Panc1 (cell line): ENCODE measurements at regions not wholly inside any gene's neighbourhood (a gene's known extent, or its start where the extent isn't known, plus 50 kb on each side); places are given as distances from the start of the nearest gene placed in this dataset.

Experiments
- ATAC-seq: fragments of 200-7000 bp; cut with Tn5 transposase; 2 replicates; pipeline ENCODE4 v1.9.1; 2020; ENCODE audit warnings: mild to moderate bottlenecking, moderate library complexity
- BruUV-seq: library from RNA; stranded (reverse); fragments of 400-500 nt; replicated peaks from 2 replicates; lab custom pipeline; 2021; lab: Mats Ljungman, UMichigan
- CTCF ChIA-PET: fragments of 300-600 bp; sonication (Branson Sonifier 250); formaldehyde crosslinking; loops from one replicate; lab custom pipeline; 2022; ENCODE audit warnings: antibody characterized with exemption; lab: Charles Lee
- POLR2A ChIA-PET: fragments of 300-600 bp; sonication (Branson Sonifier 250); formaldehyde crosslinking; loops from one replicate; lab custom pipeline; 2022; ENCODE audit warnings: antibody characterized with exemption; lab: Charles Lee
- DNase-seq: peaks from one replicate; pipeline ENCODE4 v3.0.0-alpha.2; 2010; ENCODE audit warnings: low read depth, low spot score
- H3K27ac ChIP-seq: 2 replicates; pipeline ENCODE4 v1.5.1; 2011; ENCODE audit warnings: mild to moderate bottlenecking, low read length, inconsistent platforms
- H3K27me3 ChIP-seq: fragments of 200-500 bp; sonication (Bioruptor generic); 2 replicates; pipeline ENCODE4 v1.6.0; 2014; ENCODE audit warnings: low read length, inconsistent platforms; ENCODE audit not compliant: control insufficient read depth, insufficient read depth
- H3K36me3 ChIP-seq: fragments of 200-500 bp; sonication (Bioruptor generic); 2 replicates; pipeline ENCODE4 v1.5.1; 2014; ENCODE audit warnings: inconsistent platforms, mild to moderate bottlenecking, low read length, moderate library complexity; ENCODE audit not compliant: control insufficient read depth, insufficient read depth
- H3K4me1 ChIP-seq: 2 replicates; pipeline ENCODE4 v1.5.1; 2011; ENCODE audit warnings: inconsistent platforms, mild to moderate bottlenecking, low read length, moderate library complexity; ENCODE audit not compliant: control insufficient read depth, insufficient read depth
- H3K4me3 ChIP-seq, 2 experiments: 2 replicates each; pipeline ENCODE4 v1.5.1; 2011 to 2012; ENCODE audit warnings: low read depth in 2 of 2, low read length in 2 of 2, mild to moderate bottlenecking in 2 of 2, inconsistent platforms in 1 of 2, moderate library complexity in 1 of 2
- H3K9me3 ChIP-seq: fragments of 200-500 bp; sonication (Bioruptor generic); 2 replicates; pipeline ENCODE4 v1.5.1; 2014; ENCODE audit warnings: low read depth, mild to moderate bottlenecking, inconsistent platforms, low read length, moderate library complexity; ENCODE audit not compliant: control insufficient read depth, insufficient read depth
- POLR2AphosphoS5 ChIP-seq: IDR thresholded peaks from 2 replicates; pipeline ENCODE4 v1.6.1; 2012; ENCODE audit warnings: mild to moderate bottlenecking, low read depth, low read length, moderate library complexity
- SIN3A ChIP-seq: IDR thresholded peaks from 2 replicates; pipeline ENCODE4 v1.6.1; 2012; ENCODE audit warnings: low read depth, mild to moderate bottlenecking, low read length, moderate library complexity, borderline replicate concordance; ENCODE audit not compliant: insufficient read depth
- TCF7L2 ChIP-seq: IDR thresholded peaks from 2 replicates; pipeline ENCODE4 v1.6.1; 2011; ENCODE audit warnings: mild to moderate bottlenecking, low read depth, low read length, inconsistent platforms
- in situ Hi-C: cut with HindIII; loops from 2 replicates; pipeline ENCODE4 v1.10.0; 2016; ENCODE audit warnings: low sequenced_read_pairs, low pct_unique_long_range_greater_than_20kb
- intact Hi-C: fragments of 100-400 bp; cut with micrococcal nuclease; formaldehyde crosslinking; loops from one replicate; pipeline ENCODE4 v1.10.0; 2022; ENCODE audit not compliant: unreplicated experiment
- TF ChIP-seq, protein P1 (sequence below): fragments of 450-650 bp; IDR thresholded peaks from 2 replicates; pipeline ENCODE4 v1.5.1; 2017; ENCODE audit warnings: mild to moderate bottlenecking
- TF ChIP-seq, protein P2 (sequence below), 2 experiments: IDR thresholded peaks; 2 replicates each; pipeline ENCODE4 v1.6.1; 2011 to 2012; ENCODE audit warnings: low read depth in 2 of 2, control low read depth in 1 of 2, low read length in 1 of 2, mild to moderate bottlenecking in 1 of 2, moderate library complexity in 1 of 2; ENCODE audit not compliant: insufficient read depth in 1 of 2

DNA sequence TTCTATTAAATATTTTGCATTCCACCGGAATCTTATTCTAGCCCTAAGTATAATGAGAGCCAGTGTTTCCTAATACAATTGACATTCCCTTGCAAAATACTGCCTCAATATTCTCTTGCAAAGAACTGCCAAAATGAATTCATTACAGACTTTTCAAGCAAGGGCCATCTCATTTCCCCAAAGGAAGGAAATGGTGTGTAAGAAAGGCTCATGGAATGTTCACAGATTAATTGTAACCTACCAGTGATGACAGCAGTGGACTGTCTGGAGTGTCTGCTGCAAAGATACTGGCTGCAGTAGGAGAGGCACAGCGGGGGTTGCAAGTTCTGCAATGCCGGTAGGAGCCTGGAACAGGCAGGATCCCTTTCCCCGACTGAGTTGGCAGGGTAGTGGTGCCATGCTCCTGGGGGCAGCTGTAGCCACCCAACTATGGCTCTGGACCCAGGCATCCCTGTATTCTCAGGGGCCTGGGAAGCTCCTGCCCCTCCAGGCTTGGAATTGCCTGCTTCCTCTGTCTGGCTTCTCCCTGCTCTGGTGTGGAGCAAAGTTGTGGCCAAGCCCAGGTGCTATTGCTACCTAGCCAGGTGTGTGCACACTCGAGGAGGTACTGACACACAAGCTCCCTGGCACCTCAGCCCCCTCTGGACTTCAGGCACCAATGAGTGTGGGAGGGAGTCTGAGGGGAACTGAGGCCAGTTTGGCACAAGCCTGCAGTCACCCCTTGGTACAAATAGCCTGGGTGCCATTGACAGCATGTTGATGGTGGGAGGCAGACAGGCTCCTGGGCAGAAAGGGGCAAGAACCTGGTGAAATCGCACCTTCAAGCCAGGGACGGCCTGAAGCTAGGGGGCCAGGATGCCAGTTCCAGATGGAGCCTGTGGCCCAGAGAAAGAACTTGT, 1371.0 kb downstream of the KCNT2 start:
- Histone ChIP-seq H3K4me3 (no peak overlapping the region), H3K36me3 (no peaks in the 10 kb centered on the region), H3K4me1 (no peaks in the 10 kb centered on the region), H3K27ac (no peak overlapping the region), H3K27me3 (no peaks in the 10 kb centered on the region), H3K9me3 (no peaks in the 10 kb centered on the region)
- intact Hi-C loops = no loop called here
- BruUV-seq = no TSS peak
- no peak for TF ChIP-seq TCF7L2
- TF ChIP-seq SIN3A = no peak
- TF ChIP-seq, protein P1, sequence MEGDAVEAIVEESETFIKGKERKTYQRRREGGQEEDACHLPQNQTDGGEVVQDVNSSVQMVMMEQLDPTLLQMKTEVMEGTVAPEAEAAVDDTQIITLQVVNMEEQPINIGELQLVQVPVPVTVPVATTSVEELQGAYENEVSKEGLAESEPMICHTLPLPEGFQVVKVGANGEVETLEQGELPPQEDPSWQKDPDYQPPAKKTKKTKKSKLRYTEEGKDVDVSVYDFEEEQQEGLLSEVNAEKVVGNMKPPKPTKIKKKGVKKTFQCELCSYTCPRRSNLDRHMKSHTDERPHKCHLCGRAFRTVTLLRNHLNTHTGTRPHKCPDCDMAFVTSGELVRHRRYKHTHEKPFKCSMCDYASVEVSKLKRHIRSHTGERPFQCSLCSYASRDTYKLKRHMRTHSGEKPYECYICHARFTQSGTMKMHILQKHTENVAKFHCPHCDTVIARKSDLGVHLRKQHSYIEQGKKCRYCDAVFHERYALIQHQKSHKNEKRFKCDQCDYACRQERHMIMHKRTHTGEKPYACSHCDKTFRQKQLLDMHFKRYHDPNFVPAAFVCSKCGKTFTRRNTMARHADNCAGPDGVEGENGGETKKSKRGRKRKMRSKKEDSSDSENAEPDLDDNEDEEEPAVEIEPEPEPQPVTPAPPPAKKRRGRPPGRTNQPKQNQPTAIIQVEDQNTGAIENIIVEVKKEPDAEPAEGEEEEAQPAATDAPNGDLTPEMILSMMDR = no peak
- TF ChIP-seq POLR2AphosphoS5 = no peak
- TF ChIP-seq, protein P2, sequence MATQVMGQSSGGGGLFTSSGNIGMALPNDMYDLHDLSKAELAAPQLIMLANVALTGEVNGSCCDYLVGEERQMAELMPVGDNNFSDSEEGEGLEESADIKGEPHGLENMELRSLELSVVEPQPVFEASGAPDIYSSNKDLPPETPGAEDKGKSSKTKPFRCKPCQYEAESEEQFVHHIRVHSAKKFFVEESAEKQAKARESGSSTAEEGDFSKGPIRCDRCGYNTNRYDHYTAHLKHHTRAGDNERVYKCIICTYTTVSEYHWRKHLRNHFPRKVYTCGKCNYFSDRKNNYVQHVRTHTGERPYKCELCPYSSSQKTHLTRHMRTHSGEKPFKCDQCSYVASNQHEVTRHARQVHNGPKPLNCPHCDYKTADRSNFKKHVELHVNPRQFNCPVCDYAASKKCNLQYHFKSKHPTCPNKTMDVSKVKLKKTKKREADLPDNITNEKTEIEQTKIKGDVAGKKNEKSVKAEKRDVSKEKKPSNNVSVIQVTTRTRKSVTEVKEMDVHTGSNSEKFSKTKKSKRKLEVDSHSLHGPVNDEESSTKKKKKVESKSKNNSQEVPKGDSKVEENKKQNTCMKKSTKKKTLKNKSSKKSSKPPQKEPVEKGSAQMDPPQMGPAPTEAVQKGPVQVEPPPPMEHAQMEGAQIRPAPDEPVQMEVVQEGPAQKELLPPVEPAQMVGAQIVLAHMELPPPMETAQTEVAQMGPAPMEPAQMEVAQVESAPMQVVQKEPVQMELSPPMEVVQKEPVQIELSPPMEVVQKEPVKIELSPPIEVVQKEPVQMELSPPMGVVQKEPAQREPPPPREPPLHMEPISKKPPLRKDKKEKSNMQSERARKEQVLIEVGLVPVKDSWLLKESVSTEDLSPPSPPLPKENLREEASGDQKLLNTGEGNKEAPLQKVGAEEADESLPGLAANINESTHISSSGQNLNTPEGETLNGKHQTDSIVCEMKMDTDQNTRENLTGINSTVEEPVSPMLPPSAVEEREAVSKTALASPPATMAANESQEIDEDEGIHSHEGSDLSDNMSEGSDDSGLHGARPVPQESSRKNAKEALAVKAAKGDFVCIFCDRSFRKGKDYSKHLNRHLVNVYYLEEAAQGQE (IDR thresholded peaks at IDR 0.05; ENCODE audit: insufficient read depth in 1 of 2, low read depth in 2 of 2, low read length in 1 of 2) = no peak
- ChIA-PET POLR2A (no interaction called here), CTCF (no interaction called here)
- ATAC-seq (no peak), DNase-seq (no peak)
- in situ Hi-C loops = no loop called here

DNA sequence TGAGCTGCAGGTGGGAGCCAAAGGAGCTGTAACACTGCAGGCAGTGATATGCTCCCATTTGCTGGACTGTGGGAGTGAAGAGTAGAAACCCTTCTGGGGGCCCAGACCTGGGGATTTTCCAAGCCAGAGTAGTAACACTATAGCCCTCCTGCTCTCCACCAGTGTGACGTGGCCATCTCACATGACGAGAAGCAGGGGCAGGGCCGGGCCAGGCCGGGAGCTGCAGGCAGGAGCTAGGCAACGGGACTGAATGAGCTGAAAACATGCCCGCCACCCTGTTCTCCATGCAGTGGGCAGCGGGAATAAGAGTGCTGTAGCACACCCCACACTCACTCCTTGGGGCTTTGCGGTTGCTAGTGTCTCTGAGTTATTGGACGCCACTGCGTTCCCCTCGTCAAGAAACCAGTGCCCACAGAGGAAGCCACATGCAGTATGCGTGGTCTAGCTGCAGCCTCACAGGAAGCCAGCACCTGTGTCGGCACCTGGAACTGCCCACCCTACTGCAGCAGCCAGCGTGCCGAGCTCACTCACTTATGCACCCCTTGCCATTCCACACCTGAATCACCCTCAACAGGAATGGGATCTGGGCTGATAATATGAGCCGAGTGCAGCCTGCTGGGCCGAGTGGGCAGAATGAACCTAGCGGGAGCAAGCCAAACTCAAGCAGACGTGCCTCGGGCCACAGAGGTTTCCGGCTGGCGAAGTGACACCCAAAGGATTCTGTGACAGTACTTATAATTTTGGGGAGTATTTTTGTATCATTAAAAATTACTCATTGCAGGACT, 1389.6 kb downstream of the KCNT2 start:
- Histone ChIP-seq H3K27ac (no peak overlapping the region), H3K4me1 (no peaks in the 10 kb centered on the region), H3K4me3 (no peak overlapping the region), H3K9me3 (no peaks in the 10 kb centered on the region; the same call in 1 of the 2 replicates), H3K27me3 (no peaks in the 10 kb centered on the region), H3K36me3 (no peaks in the 10 kb centered on the region)
- POLR2A ChIA-PET = no interaction called here
- BruUV-seq = no TSS peak
- CTCF ChIA-PET = no interaction called here
- DNase-seq (no peak), ATAC-seq (no peak)
- TF ChIP-seq, protein P1 = no peak
- TF ChIP-seq TCF7L2 (no peak), SIN3A (no peak), POLR2AphosphoS5 (no peak)
- TF ChIP-seq, protein P2 (IDR thresholded peaks at IDR 0.05; ENCODE audit: insufficient read depth in 1 of 2, low read depth in 2 of 2, low read length in 1 of 2) = no peak
- in situ Hi-C loops = no loop called here
- intact Hi-C loops = no loop called here
